Ascending aorta (tissue), 2 donors: ENCODE measurements at regions not wholly inside any gene's neighbourhood (a gene's known extent, or its start where the extent isn't known, plus 50 kb on each side); places are given as distances from the start of the nearest gene placed in this dataset.
"Not testable (repeated sequence)": the region's sequence is repeated elsewhere in the genome, so short reads cannot be mapped to it uniquely, and the experiment has no call there.

Experiments
- DNase-seq, 2 donors: peaks; one replicate each; pipeline ENCODE4 v3.0.0-alpha.2; 2019; ENCODE audit warnings: low spot score in 2 of 2
- H3K27ac ChIP-seq, 2 donors: fragments of 200-600 bp; sonication (generic); one replicate each; pipeline ENCODE4 v1.5.1; 2016 to 2017; ENCODE audit warnings: mild to moderate bottlenecking in 1 of 2
- H3K27me3 ChIP-seq: fragments of 200-600 bp; sonication (generic); one replicate; pipeline ENCODE4 v1.5.1; 2017
- H3K36me3 ChIP-seq, 2 donors: fragments of 200-600 bp; sonication (generic); one replicate each; pipeline ENCODE4 v1.5.1; 2016
- H3K4me1 ChIP-seq, 2 donors: fragments of 200-600 bp; sonication (generic); one replicate each; pipeline ENCODE4 v1.5.1; 2016 to 2017; ENCODE audit warnings: mild to moderate bottlenecking in 1 of 2
- H3K4me3 ChIP-seq, 2 donors: fragments of 200-600 bp; sonication (generic); one replicate each; pipeline ENCODE4 v1.5.1; 2016 to 2017; ENCODE audit warnings: mild to moderate bottlenecking in 1 of 2
- H3K9me3 ChIP-seq, 2 donors: fragments of 200-600 bp; sonication (generic); one replicate each; pipeline ENCODE4 v1.5.1; 2016
- intact Hi-C: fragments of 100-400 bp; cut with DNase I; formaldehyde crosslinking; loops from one replicate; pipeline ENCODE4 v1.15.1; 2023
- TF ChIP-seq, protein P1 (sequence below), 3 experiments: fragments of 200-600 bp in 2 of 3; fragments of 450-650 bp in 1 of 3; sonication (generic) in 2 of 3; IDR thresholded peaks; one replicate each; pipeline ENCODE4 v1.5.1; 2016 to 2019; ENCODE audit warnings: antibody characterized with exemption in 3 of 3, mild to moderate bottlenecking in 1 of 3, moderate library complexity in 1 of 3

DNA sequence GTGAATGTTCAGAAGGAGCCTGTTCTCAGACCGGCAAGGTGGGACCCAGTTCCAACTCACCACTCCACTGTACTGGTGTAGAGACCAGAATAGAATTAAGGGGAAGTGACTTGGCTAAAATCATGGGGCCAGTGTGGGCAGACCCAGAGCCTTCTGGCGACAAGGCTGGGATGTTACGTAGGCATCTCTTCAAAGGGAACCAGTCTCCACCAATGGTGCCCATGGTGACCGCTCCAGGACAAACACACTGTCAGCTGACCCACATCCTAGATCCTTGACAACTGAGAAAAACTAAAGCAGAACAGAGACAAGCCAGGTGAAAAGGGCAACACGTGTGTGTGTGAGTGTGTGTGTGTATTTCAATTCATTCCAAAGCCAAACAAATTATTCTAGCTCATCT, 321.7 kb upstream of the FRG2C start:
- Histone ChIP-seq H3K27me3 (no peaks in the 10 kb centered on the region), H3K4me3 (no peak overlapping the region), H3K9me3 (no peaks in the 10 kb centered on the region), H3K36me3 (no peaks in the 10 kb centered on the region), H3K4me1 (peaks cover 0 to 10% of the 10 kb centered on the region in 2 donors), H3K27ac (no peak overlapping the region)
- TF ChIP-seq, protein P1, sequence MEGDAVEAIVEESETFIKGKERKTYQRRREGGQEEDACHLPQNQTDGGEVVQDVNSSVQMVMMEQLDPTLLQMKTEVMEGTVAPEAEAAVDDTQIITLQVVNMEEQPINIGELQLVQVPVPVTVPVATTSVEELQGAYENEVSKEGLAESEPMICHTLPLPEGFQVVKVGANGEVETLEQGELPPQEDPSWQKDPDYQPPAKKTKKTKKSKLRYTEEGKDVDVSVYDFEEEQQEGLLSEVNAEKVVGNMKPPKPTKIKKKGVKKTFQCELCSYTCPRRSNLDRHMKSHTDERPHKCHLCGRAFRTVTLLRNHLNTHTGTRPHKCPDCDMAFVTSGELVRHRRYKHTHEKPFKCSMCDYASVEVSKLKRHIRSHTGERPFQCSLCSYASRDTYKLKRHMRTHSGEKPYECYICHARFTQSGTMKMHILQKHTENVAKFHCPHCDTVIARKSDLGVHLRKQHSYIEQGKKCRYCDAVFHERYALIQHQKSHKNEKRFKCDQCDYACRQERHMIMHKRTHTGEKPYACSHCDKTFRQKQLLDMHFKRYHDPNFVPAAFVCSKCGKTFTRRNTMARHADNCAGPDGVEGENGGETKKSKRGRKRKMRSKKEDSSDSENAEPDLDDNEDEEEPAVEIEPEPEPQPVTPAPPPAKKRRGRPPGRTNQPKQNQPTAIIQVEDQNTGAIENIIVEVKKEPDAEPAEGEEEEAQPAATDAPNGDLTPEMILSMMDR (IDR thresholded peaks at IDR 0.05), result no peak
- no peak for DNase-seq
- intact Hi-C loops, result no loop called here

GRCh38 chr3:75350536-75350935, 313.6 kb upstream of the FRG2C start:
- intact Hi-C loops, H3K27ac ChIP-seq, H3K9me3 ChIP-seq, H3K4me1 ChIP-seq, H3K36me3 ChIP-seq, DNase-seq, H3K4me3 ChIP-seq, H3K27me3 ChIP-seq: not testable (repeated sequence)

DNA sequence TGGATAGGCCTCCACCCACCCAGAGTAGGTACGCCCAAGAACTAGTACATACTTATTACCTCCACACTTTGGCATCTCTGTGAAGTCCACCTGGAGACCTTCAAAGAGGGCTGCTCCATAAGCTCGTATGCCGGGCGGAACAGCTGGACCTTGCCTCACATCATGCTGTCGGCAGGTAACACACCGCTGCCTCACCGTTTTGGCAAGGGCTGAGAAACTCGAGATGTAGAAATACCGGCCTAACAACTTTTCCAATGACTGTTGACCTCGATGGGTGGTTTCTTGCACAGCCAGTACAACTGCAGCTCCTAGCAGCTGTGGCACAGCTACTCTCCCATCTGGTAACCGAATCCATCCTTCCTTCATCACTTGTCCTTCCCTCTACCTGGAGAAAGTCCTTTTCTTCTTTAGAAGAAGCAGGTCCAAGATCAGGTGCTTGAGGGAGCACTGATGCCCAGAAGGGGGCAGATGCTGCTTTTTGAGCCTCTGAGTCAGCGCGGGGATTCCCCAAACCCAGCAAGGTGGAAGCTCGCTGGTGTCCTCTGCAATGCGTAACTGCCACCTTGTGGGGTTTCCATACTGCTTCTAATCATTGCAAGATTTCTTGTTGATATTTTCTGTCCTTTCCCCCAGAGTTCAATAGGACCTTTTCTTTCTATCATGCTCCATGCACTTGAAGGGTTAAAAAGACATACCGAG, 301.9 kb upstream of the FRG2C start:
- intact Hi-C loops, DNase-seq, H3K36me3 ChIP-seq, H3K9me3 ChIP-seq, H3K4me3 ChIP-seq, H3K27ac ChIP-seq, H3K27me3 ChIP-seq, H3K4me1 ChIP-seq: not testable (repeated sequence)

- H3K4me1 ChIP-seq, H3K27me3 ChIP-seq, H3K4me3 ChIP-seq, DNase-seq, intact Hi-C loops, H3K9me3 ChIP-seq, H3K27ac ChIP-seq, H3K36me3 ChIP-seq: not testable (repeated sequence)
These were observed 291.2 kb upstream of the FRG2C start for GRCh38 chr3:75372964-75373363.

DNA sequence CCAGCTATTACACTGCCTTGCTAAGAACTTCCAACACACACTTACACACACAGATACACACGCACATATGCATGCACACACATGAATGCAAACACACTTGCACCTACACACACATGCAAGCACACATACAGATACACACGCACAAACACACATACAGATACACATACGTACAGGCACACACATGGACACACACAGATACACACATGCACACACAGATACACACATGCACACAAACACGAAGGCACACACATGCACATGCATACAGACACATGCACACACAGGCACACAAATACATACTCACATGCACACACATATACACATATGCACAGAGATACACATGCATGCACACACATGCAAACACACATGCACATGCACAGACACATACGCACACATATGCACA, 284.3 kb upstream of the FRG2C start:
- H3K27me3 ChIP-seq, H3K36me3 ChIP-seq, H3K4me1 ChIP-seq, DNase-seq, H3K9me3 ChIP-seq, H3K27ac ChIP-seq, H3K4me3 ChIP-seq, intact Hi-C loops: not testable (repeated sequence)

GRCh38 chr3:75380276-75380771, 283.8 kb upstream of the FRG2C start:
- intact Hi-C loops, result no loop called here
- H3K36me3 ChIP-seq, result no peaks in the 10 kb centered on the region
- TF ChIP-seq, protein P1 (IDR thresholded peaks at IDR 0.05), result no peak

GRCh38 chr3:75384016-75384415, 280.1 kb upstream of the FRG2C start:
- H3K4me3 ChIP-seq, intact Hi-C loops, H3K36me3 ChIP-seq, DNase-seq, H3K27ac ChIP-seq, H3K4me1 ChIP-seq, H3K9me3 ChIP-seq, H3K27me3 ChIP-seq: not testable (repeated sequence)

More at GRCh38 chr3:75380276-75380771, 283.8 kb upstream of the FRG2C start:
- Histone ChIP-seq H3K4me1 (no peaks in the 10 kb centered on the region), H3K27ac (no peak overlapping the region), H3K27me3 (no peaks in the 10 kb centered on the region), H3K9me3 (no peaks in the 10 kb centered on the region), H3K4me3 (no peak overlapping the region)
- no peak for DNase-seq

- peak overlapping the region in 1 of 2 donors; percentile 17 for H3K4me3 ChIP-seq
- intact Hi-C loops, DNase-seq: not testable (repeated sequence)
These were observed 275.5 kb upstream of the FRG2C start for GRCh38 chr3:75388486-75389124.

GRCh38 chr3:75393288-75393694, 270.8 kb upstream of the FRG2C start:
- H3K4me1 ChIP-seq, intact Hi-C loops, DNase-seq, H3K27ac ChIP-seq, H3K4me3 ChIP-seq, H3K9me3 ChIP-seq, H3K36me3 ChIP-seq, H3K27me3 ChIP-seq: not testable (repeated sequence)

More at GRCh38 chr3:75388486-75389124, 275.5 kb upstream of the FRG2C start:
- H3K27ac ChIP-seq, result peak overlapping the region; percentile 23 to 53
- not testable (repeated sequence) for H3K9me3 ChIP-seq, H3K27me3 ChIP-seq, H3K4me1 ChIP-seq, H3K36me3 ChIP-seq

DNA sequence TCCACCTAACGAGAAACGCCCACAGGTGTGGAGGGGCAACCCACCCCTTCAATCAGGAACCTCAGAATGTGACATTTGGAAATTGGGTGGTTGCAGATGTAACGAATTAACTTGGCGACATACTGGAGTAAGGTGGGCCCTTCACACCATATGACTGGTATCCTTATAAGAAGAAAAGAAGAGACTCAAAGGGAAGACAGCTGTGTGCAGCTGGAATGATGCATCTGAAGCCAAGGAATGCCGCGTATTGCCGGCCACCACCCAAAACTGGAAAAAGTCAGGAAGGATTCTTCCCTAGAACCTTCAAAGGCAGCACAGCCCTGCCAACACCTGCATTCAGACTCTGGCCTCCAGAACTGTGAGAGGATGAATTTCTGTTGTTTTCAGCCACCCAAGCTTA, 270.0 kb upstream of the FRG2C start:
- H3K4me1 ChIP-seq, H3K9me3 ChIP-seq, H3K4me3 ChIP-seq, DNase-seq, H3K36me3 ChIP-seq, intact Hi-C loops, H3K27ac ChIP-seq, H3K27me3 ChIP-seq: not testable (repeated sequence)

DNA sequence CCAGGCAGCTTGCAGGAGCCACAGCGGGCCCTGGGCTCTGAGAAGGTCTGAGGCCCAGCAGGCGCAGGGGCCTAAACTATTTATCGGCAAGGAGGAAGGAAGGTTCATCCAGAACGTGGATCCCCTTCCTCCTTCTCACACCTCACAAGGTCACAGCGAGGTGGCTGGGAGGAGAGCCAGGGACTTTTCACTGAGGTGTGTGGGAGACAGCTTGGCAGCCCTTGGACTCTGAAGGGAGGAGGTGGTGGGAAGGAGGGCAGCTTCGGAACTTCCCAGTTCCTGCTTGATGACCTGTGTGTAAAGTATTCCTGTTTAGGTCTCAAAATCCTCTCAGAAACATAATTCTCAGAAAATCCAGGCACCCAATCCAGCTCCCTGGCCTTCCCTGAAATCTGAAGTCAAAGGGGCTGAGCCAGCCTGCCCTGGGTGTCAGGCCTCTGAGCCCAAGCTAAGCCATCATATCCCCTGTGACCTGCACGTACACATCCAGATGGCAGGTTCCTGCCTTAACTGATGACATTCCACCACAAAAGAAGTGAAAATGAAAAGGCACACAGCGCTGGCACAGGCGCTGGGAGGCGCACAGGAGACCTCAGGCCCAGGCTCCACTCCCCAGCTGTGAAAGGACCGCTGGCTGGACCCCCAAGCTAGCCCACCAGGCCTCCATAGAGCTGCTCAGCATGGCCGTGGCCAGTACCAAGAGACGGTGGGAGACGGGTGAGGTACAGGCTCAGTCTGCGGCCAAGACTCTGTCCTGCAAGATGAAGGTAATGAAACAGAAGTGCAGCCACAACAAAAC, 269.4 kb upstream of the FRG2C start:
- H3K4me3 ChIP-seq, intact Hi-C loops, H3K9me3 ChIP-seq, H3K27ac ChIP-seq, H3K27me3 ChIP-seq, H3K4me1 ChIP-seq, H3K36me3 ChIP-seq, DNase-seq: not testable (repeated sequence)
